Ovary (tissue), 7 donors: ENCODE measurements at regions not wholly inside any gene's neighbourhood (a gene's known extent, or its start where the extent isn't known, plus 50 kb on each side); places are given as distances from the start of the nearest gene placed in this dataset.

Source experiments
- DNase-seq, 5 donors: peaks; one replicate each; pipeline ENCODE4 v3.0.0-alpha.2; 2019 to 2020
- H3K27ac ChIP-seq, 2 donors: fragments of 200-600 bp; one replicate each; pipeline versions ENCODE4 v1.5.1 to v1.8.0; 2019 to 2022
- H3K27me3 ChIP-seq: fragments of 200-600 bp; one replicate; pipeline ENCODE4 v1.8.0; 2022
- H3K36me3 ChIP-seq: fragments of 200-600 bp; sonication (generic); one replicate; pipeline ENCODE4 v1.5.1; 2019
- H3K4me1 ChIP-seq: one replicate; pipeline ENCODE4 v1.8.1; 2013; ENCODE audit warnings: mild to moderate bottlenecking, moderate library complexity; ENCODE audit not compliant: insufficient read depth
- H3K4me3 ChIP-seq: fragments of 200-600 bp; sonication (generic); one replicate; pipeline ENCODE4 v1.5.1; 2017
- H3K9me3 ChIP-seq, 2 donors: fragments of 200-600 bp in 1 of 2; sonication (generic) in 1 of 2; one replicate each; pipeline versions ENCODE4 v1.5.1 to v1.8.1; 2013 to 2019; ENCODE audit warnings: mild to moderate bottlenecking in 1 of 2, moderate library complexity in 1 of 2
- CTCF ChIP-seq, 3 donors: fragments of 450-650 bp in 2 of 3; fragments of 200-600 bp in 1 of 3; IDR thresholded peaks; one replicate each; pipeline versions ENCODE4 v1.5.1 to v1.8.0; 2016 to 2022; ENCODE audit warnings: antibody characterized with exemption in 3 of 3, mild to moderate bottlenecking in 1 of 3
- EP300 ChIP-seq: sonication (generic); formaldehyde crosslinking; IDR thresholded peaks from one replicate; pipeline ENCODE4 v1.6.1; 2017; ENCODE audit warnings: antibody characterized with exemption
- POLR2A ChIP-seq: fragments of 450-650 bp; IDR thresholded peaks from one replicate; pipeline ENCODE4 v1.6.1; 2017; ENCODE audit warnings: antibody characterized with exemption, mild to moderate bottlenecking, moderate library complexity
- WGBS, 3 donors: extraction: QIAGEN DNeasy Blood & Tissue Kit in 1 of 3; methylation state at CpG; one replicate each; pipeline versions ENCODE4 v1.1.5 to v1.1.7; 2013 to 2017; 5-methylcytosine and 5-hydroxymethylcytosine counted together
- intact Hi-C, 4 donors: fragments of 100-400 bp; cut with DNase I; formaldehyde crosslinking; loops; one replicate each; pipeline versions ENCODE4 v1.11.0 to v1.15.1; 2022 to 2023
- donor health status: DM: no; HTN: no; CAD: no; lungs with moderate emphysema.
- donor health status: DM: no; HTN: no; CAD: no.
- donor health status: Bipolar disorder and iron deficiency.
- donor health status: DM: no; HTN: no; CAD: no.
- donor health status: DM: yes; HTN: yes; CAD: no.

GRCh38 chr18:78630981-78631510 lies 348.6 kb upstream of the SALL3 start:
- Histone ChIP-seq H3K36me3 (no peaks in the 10 kb centered on the region), H3K9me3 (no peaks in the 10 kb centered on the region), H3K27ac (no peak overlapping the region), H3K4me3 (no peak overlapping the region), H3K4me1 (no peaks in the 10 kb centered on the region), H3K27me3 (no peaks in the 10 kb centered on the region)
- no peak for DNase-seq
- intact Hi-C loops = no loop called here
- TF ChIP-seq EP300 (no peak), POLR2A (no peak), CTCF (IDR thresholded peaks at IDR 0.05) (no peak)
- 81 to 88% (median 84%) methylated on average over 14 of the region's 14 CpGs for WGBS, 3 donors

GRCh38 chr18:78632111-78632541 lies 347.5 kb upstream of the SALL3 start:
- intact Hi-C loops = no loop called here
- no peak overlapping the region for H3K4me3 ChIP-seq
- H3K9me3 ChIP-seq = no peaks in the 10 kb centered on the region
- H3K4me1 ChIP-seq = no peaks in the 10 kb centered on the region
- H3K36me3 ChIP-seq = no peaks in the 10 kb centered on the region
- DNase-seq = no peak
- TF ChIP-seq EP300 (no peak), POLR2A (no peak), CTCF (IDR thresholded peaks at IDR 0.05) (no peak)
- 69 to 76% (median 72%) methylated on average over 11 of the region's 11 CpGs for WGBS, 3 donors
- H3K27ac ChIP-seq = no peak overlapping the region
- no peaks in the 10 kb centered on the region for H3K27me3 ChIP-seq

- DNase-seq = no peak
- Histone ChIP-seq H3K4me3 (no peak overlapping the region), H3K27ac (no peak overlapping the region), H3K27me3 (no peaks in the 10 kb centered on the region), H3K9me3 (no peaks in the 10 kb centered on the region), H3K4me1 (no peaks in the 10 kb centered on the region), H3K36me3 (no peaks in the 10 kb centered on the region)
- intact Hi-C loops = no loop called here
- TF ChIP-seq CTCF (IDR thresholded peaks at IDR 0.05) = no peak
- WGBS, 3 donors = 72 to 83% (median 73%) methylated on average over 20 of the region's 20 CpGs
Measured at GRCh38 chr18:78634061-78634696, 345.4 kb upstream of the SALL3 start.

- no peak for TF ChIP-seq CTCF (IDR thresholded peaks at IDR 0.05)
- no peak for TF ChIP-seq EP300
- no peak for TF ChIP-seq POLR2A
- Histone ChIP-seq H3K9me3 (no peaks in the 10 kb centered on the region), H3K27ac (no peak overlapping the region), H3K36me3 (no peaks in the 10 kb centered on the region), H3K27me3 (no peaks in the 10 kb centered on the region), H3K4me3 (no peak overlapping the region), H3K4me1 (no peaks in the 10 kb centered on the region)
- peak in 1 of 5 donors; percentile 11 for DNase-seq
- WGBS, 3 donors = 84 to 90% (median 89%) methylated on average over 29 of the region's 29 CpGs
- intact Hi-C loops = no loop called here
Measured at GRCh38 chr18:78635093-78635800, 344.4 kb upstream of the SALL3 start.
